HEK293T (cell line): ENCODE measurements at regions not wholly inside any gene's neighbourhood (a gene's known extent, or its start where the extent isn't known, plus 50 kb on each side); places are given as distances from the start of the nearest gene placed in this dataset.

Experiments used
- BHLHE40 ChIP-seq: fragments of 450-650 bp; IDR thresholded peaks from 2 replicates; pipeline ENCODE4 v1.6.1; 2016; ENCODE audit warnings: mild to moderate bottlenecking, moderate library complexity, borderline replicate concordance
- FOXA1 ChIP-seq: fragments of 450-650 bp; IDR thresholded peaks from 2 replicates; pipeline ENCODE4 v1.6.1; 2016; ENCODE audit warnings: mild to moderate bottlenecking
- SP1 ChIP-seq: fragments of 450-650 bp; IDR thresholded peaks from 2 replicates; pipeline ENCODE4 v1.6.1; 2017
- SUZ12 ChIP-seq: fragments of 450-650 bp; IDR thresholded peaks from 2 replicates; pipeline ENCODE4 v1.6.1; 2016; ENCODE audit warnings: mild to moderate bottlenecking
- TARDBP ChIP-seq: fragments of 450-650 bp; IDR thresholded peaks from 2 replicates; pipeline ENCODE4 v1.6.1; 2016
- TF ChIP-seq, protein P1 (sequence below): fragments of 450-650 bp; IDR thresholded peaks from 2 replicates; pipeline ENCODE4 v1.6.1; 2016

DNA sequence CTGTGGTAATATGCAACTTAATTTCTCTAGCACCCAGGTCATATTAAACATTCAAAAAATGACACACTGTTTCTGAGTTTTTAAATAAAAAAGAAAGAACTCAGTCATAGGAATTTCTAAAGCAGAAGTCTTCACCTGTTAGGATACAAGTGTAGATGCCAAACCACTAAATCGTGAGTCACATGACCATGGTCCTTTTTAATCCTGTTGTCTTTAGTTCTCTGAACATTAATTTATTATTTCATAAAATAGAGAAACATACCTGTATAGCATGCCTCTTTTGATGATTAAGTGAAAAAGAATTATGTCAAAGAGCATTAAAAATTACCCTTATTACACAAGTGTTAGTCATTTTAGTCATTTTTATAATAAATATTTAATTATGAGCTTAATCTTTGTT lies 398.8 kb downstream of the CCDC85A start:
- TF ChIP-seq TARDBP, result no peak
- no peak for TF ChIP-seq SUZ12
- no peak for TF ChIP-seq SP1
- TF ChIP-seq, protein P1, sequence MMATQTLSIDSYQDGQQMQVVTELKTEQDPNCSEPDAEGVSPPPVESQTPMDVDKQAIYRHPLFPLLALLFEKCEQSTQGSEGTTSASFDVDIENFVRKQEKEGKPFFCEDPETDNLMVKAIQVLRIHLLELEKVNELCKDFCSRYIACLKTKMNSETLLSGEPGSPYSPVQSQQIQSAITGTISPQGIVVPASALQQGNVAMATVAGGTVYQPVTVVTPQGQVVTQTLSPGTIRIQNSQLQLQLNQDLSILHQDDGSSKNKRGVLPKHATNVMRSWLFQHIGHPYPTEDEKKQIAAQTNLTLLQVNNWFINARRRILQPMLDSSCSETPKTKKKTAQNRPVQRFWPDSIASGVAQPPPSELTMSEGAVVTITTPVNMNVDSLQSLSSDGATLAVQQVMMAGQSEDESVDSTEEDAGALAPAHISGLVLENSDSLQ, result no peak
- TF ChIP-seq FOXA1, result no peak
- no peak for TF ChIP-seq BHLHE40
